HG02798 (cell line): ENCODE measurements at regions not wholly inside any gene's neighbourhood (a gene's known extent, or its start where the extent isn't known, plus 50 kb on each side); places are given as distances from the start of the nearest gene placed in this dataset.

Source experiments
- ATAC-seq: cut with Tn5 transposase; IDR thresholded peaks from one replicate; pipeline ENCODE4 v1.9.1; 2021; ENCODE audit warnings: mild to moderate bottlenecking; ENCODE audit not compliant: unreplicated experiment, poor library complexity

DNA sequence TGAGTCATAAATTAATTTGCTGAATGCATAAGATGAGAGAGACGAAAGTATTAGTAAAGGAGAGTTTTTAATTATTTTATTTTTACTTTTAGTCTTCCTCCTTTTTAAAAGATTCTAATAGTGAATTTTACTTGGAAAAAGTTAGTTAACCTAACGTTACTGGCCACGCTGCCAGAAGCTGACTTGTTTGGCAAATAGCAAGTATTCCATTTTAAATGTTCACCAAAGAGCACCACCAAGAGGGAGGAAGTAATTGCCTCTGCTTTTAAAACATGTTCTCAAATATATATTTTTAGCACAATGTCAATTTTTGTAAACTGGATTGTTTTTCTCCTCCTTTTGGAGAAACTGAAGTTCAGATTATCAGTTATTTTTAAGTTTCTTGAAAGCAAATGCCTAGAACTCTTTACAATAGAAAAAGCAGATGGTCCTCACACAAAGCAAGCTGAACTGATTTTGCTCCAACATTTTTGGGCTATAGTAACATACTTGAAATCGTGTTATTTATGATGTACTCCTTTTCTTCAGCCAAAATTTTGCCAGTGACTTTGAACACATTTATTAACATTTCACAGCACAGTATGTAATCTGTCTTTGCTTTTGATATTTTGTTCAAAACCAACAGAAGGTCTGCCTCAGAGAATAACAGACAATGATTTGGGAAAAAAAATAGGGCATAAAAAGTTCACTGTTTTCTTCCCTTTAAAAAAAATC lies 1311.0 kb upstream of the FAM98A start:
- no peak for ATAC-seq

DNA sequence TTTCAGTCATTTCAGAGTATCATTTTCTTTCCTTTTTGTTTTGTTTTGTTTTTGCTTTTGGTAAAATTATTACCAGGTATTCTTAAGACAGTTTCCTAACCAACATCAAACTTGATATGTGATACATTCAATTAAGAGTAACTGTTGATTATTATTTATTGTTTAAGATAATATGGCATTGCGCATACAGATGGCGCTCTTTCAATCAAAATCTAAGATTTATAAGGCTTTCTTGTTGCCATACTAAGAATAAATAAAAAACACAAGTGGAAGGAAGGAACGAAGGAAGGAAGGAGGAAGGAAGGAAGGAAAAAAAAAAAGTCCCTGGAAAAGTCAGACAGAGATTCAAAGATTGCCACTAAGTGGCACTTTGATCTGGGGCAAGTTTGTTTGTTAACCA lies 1308.7 kb upstream of the FAM98A start:
- ATAC-seq: no peak

DNA sequence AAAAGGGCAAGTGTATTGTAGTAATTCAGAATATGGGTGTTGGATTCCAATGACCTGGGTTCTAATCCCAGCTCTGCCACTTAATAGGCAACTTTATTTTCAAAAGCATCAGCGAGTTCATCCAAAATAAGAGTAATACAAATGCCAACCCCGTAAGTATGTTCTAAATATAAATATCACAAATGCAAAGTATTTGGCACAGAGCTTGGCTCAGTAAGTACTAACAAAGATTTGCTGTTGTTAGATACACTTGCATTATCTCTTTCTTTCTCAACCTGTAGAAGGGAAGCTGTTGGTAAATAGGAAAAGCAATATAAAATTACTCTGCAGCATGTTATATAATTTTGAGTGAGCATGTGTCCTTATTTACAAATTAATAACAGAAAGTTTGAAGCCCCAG lies 1302.6 kb upstream of the FAM98A start:
- ATAC-seq: no peak

DNA sequence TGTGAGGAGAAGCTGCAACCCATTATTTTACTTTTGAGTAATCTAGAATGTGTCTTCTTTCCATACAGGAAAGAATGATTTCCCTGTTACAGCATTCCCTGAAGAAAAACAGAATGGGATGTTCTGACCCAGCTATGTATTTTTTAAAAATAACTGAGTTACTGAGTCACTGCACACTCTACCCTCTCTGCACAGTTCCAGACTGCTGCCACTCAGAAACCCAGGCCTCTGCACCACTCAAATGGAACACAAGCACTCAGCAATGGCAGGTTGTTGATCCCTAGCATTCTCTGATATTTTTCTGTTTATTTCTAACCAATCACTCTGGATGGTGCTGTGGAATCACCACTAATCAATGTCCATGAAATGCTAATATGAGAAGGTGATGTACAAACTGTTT lies 1300.0 kb upstream of the FAM98A start:
- ATAC-seq: no peak

DNA sequence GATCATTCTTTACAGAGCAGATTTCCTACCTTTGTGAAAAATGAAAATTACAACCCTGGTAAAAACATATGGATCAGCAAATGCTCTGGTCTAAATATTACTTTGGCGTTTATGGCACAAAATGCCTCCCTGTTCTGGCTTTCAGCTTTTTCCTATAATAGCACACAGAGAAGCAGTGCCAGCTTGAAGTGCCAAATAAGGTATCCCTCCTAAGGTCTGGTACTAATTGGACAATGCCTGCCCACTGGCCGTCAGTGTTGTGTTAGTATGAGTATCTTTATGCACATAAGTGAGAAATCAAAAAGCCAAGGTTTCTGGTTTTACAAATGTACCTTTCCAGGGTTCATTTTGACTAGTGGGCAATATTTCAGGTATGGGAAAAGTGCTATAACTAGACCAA lies 1293.7 kb upstream of the FAM98A start:
- ATAC-seq: no peak

DNA sequence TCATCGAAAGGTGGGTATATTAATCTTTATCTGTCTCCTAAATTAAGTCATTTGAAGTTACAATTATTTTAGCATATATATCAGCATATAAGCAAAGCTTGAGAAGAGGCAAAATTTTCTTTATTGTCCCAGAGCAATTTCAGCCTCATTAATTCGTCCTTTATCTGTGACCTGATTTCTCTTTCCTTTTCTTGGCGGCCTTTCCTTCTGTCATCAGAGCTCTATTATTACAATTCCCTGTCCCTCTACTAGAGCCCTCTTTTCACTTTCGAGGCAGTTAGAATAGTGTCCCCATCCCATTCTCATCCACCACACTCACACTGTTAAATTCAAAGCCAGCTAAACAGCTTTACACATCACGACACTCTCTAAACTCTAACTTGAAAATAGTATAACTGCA lies 1293.2 kb upstream of the FAM98A start:
- ATAC-seq: no peak

DNA sequence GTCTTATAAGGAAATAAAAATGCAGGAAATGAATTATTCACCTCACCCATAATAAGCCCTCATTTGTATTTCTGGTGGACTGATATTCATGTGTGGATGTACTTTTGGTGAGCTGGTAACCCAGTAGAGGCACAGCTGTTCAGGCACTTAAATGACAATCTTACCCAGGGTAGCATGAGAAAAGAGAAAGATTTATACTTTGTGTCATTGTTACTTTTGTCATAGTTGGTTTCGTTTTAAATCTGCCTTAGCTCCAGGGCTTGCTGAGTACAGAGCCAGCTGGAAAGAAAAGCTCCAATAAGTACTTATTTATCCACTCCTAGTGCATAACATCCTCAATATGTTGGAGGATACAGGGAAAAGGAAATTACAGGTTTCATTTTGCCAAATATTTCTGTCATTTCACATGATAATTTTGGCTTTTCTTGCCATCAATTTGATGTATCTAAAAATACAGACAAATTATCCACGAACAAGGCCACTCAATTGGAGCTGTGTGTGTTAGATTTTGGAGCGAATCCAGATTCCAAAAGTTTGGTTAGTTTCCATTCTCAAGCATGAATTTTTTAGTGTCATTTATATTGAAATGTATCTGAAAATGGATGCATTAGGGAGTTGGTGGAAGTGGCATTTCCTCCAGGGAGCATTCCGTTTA lies 1276.1 kb upstream of the FAM98A start:
- no peak for ATAC-seq

DNA sequence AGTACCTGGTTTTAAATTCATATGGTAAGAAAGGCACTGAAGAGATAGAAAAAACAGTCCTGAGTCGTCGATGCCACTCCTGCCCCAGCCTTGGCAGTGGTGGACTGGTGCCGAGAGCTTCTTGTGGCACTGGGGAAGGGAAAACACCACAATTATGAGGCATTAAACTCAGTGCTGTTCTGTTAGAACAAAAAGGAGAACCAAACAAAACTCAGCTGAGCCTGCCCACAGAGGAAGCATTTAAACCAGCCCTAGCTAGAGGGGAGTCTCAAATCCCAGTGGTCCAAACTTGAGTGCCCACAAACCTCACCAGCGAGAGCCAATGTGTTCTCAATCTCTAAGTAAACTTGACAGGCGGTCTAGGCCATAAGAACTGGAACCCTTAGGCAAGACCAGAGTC lies 1254.5 kb upstream of the FAM98A start:
- ATAC-seq: no peak

DNA sequence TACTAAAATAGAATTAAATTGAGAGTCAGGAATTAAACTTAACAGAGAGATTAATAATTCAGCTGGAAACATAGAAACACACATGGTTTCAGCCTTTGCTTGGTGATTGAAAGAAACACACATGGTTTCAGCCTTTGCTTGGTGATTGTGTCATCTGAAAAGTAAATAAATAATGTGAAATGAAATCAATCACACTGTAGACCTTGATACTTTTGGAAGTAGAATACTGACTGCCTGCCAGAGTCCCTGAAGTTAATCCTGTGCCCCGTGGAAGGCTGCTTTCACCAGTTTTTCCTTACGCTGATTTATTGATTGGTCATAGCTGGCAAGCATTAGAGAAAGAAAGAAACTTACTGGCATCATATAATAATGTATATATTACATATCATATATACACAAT lies 1252.7 kb upstream of the FAM98A start:
- no peak for ATAC-seq

DNA sequence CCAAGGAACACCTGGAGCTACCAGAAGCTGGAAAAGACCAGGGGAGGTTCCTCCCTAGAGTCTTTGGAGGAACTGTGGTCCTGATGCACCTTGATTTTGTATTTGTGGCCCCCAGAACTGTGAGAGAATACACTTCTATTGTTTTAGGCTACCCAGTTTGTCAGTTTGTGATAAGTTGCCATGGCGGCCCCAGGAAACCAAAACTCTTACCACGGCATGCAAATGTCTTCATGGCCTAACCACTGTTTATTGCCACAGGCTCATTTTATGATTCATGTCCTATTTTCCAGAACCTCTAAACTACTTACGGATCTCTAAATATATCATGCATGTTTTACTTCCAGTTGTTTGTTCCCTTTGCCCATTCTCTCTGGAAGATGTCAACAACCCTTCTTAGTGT lies 1250.7 kb upstream of the FAM98A start:
- ATAC-seq: no peak

DNA sequence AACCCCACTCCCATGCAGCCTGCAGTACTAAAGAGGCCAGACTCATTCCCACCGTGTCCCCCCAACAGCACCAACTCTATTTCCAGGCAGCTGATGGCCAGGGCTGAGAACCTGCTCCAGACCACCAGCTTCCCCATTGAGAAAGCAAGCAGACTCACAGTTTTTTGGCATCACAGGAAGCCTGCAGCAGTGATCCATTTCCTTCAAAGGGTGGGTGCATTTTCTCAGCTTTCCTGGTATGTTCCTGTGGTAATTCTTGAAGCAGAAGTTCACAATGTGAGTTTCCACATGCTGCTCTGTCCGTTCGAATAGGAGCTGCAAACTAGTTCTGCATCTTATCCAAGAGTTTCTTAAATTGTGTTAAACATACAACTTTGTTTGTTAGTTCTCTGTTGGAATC lies 1249.6 kb upstream of the FAM98A start:
- ATAC-seq: no peak

DNA sequence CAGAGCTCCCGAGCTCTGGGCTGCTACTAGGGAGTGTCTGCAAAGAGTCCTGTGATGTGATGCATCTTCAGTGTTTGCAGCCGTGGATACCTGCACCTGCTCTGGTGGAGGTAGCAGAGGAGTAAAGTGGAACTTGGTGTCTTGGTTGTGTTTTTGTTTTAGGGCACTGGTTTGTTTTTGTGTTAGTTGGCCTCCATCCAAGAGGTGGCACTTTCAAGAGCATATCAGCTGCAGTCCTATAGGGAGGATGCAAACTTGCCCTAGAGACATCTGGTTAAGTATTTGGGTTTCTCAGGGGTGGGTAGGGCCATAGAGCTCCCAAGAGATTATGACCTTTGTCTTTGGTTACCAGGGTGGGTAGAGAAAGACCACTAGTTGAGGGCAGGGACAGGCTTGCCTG lies 1249.0 kb upstream of the FAM98A start:
- no peak for ATAC-seq

DNA sequence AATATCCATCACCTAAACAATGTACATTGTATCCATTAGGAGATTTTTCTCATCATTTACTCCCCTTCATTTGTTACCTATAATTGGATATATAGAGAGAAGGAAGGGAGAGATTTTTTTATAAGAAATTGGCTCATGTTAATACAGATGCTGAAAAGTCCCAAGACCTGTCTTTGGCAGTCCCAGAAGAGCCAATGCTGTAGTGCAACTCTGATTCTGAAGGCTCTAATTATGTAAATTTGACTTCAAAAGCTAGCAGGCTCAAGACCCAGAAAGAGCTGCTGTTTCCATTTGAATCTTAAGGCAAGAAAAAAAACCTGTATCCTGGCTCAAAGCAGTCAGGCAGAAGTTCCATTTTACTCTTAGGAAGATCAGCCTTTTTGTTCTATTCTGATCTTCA lies 1245.5 kb upstream of the FAM98A start:
- no peak for ATAC-seq

DNA sequence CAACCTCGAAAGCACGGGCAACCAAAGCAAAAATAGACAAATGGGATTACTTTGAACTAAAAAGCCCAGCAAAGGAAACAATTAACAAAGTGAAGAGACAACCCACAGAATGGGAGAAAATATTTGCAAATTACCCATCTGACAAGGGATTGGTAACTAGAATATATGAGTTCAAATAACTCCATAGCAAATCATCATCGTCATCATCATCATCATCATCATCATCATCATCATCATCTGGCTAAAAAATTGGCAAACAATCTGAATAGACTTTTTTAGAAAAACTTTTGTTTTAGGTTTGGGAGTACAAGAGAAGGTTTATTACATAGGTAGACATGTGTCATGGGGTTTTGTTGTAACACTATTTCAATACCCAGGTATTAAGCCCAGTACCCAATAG lies 1239.3 kb upstream of the FAM98A start:
- no peak for ATAC-seq

DNA sequence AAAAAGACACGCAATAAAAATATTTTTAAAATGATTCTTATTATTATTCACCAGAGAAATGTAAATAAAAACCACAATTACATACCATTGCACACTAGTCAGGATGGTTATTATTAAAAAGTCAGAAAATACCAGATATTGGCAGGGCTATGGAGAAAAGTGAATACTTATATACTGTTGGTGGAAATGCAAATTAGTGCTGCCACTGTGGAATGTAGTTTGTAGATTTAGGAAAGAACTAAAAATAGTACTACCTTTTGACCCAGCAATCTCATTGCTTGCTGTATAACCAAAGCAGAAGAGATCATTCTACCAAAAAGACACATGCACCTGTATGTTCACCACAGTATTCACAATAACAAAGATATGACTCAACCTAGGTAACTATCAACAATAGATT lies 1237.3 kb upstream of the FAM98A start:
- no peak for ATAC-seq

DNA sequence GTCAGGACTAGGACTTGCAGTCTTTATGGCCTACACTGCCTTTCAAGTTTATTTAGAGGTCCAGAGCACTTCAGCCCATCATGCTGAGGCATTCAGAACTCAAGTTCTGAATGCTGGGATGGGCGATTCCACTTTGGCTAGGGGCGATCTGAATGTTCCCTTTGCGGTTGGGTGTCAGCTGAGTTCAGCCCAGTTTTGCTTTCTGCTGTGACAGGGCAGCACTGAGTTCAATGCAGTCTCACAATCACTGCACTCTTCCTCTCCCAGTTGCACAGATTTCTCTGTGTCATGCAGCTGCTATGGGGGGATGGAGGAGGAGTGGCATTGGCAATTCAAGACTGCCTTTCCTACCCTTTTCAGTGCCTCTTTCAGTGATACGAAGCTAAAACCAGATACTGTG lies 1232.0 kb upstream of the FAM98A start:
- ATAC-seq: no peak

DNA sequence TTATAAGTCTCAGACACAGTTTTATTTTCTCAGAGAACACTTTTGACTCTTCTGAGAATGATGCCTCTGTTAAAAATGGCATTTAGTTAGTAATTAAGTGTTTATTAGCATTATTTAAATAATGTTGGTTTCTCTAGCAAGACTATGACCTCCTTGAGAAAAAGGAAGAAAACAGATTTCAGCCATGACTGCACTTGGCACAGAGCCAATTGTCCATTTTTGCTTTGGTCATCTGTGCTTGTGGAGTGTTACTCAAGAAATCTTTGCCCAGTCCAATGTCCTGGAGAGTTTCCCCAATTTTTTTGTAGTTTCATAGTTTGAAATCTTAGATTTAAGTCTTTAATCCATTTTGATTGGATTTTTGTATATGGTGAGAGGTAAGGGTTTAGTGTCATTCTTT lies 1229.4 kb upstream of the FAM98A start:
- no peak for ATAC-seq

DNA sequence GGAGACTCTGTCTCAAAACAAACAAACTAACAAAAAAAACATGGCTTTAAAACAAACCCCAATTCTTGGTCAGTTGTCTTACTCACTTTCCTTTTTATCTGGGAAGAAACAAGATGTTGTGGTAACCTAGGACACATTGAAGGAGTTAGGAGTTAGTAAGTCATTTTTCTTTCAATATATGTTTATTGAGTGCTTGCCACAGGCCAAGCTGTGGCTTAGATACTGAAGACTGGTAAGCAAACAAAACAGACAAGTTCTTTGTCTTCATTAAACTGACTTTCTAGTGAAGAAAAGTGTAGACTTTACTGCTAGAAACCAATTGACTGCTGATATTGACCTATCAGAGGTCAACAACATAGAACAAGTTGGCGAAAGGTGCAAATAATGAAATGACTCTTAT lies 1228.3 kb upstream of the FAM98A start:
- ATAC-seq: no peak

DNA sequence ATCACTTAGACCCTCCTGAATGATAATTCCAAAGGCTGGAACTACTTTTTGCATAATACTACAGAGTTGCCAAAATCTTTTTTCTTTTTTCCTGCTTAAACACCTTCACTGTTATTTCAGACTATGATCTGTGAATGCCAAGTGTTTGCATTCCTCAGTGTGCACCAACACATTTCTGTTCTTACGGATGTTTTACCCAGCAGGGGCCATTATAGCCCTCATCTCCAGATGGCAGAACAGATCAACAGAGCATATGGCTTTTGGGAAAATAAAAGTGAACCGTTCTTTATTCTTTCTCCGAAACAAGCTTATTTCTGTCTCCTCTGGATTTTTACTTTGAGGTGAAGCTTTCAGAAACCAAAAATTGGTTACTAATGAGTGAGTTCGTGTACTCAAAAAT lies 1226.6 kb upstream of the FAM98A start:
- ATAC-seq: no peak

DNA sequence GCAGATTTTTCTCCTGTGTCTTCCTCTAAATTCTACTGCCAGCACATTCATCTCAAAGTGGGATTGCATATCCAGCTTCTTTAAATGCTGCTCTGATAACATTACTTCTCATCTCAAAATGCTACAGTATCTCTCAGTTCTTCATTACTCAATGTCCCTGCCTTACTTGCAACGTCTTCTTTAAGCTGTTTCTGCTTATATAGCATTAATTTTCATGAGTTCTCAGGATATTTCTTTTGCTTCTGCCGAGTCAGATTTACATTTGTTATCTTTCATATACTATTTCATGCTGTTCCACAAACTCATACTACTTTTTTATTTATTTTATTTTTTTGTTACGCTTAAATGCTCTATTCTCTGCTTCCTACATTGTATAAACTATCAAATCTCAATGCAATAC lies 1223.5 kb upstream of the FAM98A start:
- no peak for ATAC-seq

DNA sequence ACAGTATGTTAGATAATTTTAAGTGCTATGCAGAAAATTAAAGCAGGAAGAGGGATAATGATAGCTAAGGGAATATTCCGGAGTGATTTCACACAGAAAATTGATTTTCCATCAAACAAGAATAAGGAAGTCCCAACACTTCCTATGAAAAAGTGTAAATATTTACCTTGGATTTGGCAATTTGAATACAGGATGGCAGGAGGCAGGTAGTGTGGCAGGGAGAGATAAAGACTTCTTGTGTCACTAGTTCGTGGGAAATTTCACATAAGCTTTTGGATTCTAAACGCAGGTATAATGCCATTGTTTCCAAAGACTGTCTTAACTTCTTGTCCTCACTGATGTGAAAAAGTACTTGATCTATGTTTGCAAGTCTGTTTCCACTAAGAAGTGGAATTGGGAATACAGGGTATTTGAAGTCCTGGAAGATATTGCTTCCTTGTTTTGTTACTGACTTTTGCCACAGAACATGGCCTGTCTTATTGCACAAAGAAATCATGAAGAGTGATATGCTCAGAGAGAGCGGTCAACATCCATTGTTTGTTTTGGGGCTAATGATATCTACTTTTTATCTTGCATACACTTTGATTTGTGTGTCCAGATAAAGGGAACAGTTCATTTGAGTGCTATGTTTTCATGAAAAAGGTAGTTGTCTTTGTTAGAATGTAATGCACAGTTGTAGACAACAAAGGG lies 1216.1 kb upstream of the FAM98A start:
- ATAC-seq: no peak

DNA sequence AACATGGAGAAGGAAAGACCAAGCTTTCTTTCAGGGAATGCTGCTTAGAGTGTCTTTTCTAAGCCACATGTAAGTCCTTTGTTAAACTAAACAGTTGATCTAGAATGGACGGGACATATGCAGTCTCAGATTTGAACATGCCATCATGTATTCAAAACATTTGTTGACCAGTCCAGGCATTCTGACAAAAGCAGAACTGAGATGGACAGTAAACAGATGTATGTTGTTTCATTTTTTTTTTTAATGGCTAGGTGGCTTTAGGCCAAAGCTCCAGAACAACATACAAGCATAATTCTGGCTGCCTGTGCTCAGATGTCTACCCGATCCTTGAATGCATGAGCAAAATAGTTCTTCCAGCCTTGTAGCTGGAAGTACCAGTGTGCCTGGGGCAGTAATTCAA lies 1211.4 kb upstream of the FAM98A start:
- no peak for ATAC-seq
